Testis (tissue), 2 donors: ENCODE measurements at regions not wholly inside any gene's neighbourhood (a gene's known extent, or its start where the extent isn't known, plus 50 kb on each side); places are given as distances from the start of the nearest gene placed in this dataset.

Source experiments
- POLR2A ChIP-seq: fragments of 450-650 bp; IDR thresholded peaks from one replicate; pipeline ENCODE4 v1.6.1; 2017; ENCODE audit warnings: antibody characterized with exemption, mild to moderate bottlenecking, moderate library complexity
- TF ChIP-seq, protein P1 (sequence below), 3 experiments: fragments of 450-650 bp in 2 of 3; fragments of 200-600 bp in 1 of 3; sonication (generic) in 1 of 3; IDR thresholded peaks; one replicate each; pipeline ENCODE4 v1.5.1; 2016 to 2019; ENCODE audit warnings: antibody characterized with exemption in 3 of 3, mild to moderate bottlenecking in 2 of 3, moderate library complexity in 1 of 3

GRCh38 chr6:66866801-66867200, 1159.8 kb upstream of the EYS start:
- TF ChIP-seq, protein P1, sequence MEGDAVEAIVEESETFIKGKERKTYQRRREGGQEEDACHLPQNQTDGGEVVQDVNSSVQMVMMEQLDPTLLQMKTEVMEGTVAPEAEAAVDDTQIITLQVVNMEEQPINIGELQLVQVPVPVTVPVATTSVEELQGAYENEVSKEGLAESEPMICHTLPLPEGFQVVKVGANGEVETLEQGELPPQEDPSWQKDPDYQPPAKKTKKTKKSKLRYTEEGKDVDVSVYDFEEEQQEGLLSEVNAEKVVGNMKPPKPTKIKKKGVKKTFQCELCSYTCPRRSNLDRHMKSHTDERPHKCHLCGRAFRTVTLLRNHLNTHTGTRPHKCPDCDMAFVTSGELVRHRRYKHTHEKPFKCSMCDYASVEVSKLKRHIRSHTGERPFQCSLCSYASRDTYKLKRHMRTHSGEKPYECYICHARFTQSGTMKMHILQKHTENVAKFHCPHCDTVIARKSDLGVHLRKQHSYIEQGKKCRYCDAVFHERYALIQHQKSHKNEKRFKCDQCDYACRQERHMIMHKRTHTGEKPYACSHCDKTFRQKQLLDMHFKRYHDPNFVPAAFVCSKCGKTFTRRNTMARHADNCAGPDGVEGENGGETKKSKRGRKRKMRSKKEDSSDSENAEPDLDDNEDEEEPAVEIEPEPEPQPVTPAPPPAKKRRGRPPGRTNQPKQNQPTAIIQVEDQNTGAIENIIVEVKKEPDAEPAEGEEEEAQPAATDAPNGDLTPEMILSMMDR (IDR thresholded peaks at IDR 0.05) = no peak
- no peak for TF ChIP-seq POLR2A
